OCI-LY1 (cell line): ENCODE measurements at regions not wholly inside any gene's neighbourhood (a gene's known extent, or its start where the extent isn't known, plus 50 kb on each side); places are given as distances from the start of the nearest gene placed in this dataset.

Experiments used
- H2AFZ ChIP-seq: fragments of 200-600 bp; sonication (generic), shearing (Covaris generic); 2 replicates; pipeline ENCODE4 v1.6.0; 2014; ENCODE audit warnings: antibody characterized with exemption, mild to moderate bottlenecking, low read length
- H3F3A ChIP-seq: fragments of 200-600 bp; sonication (generic), shearing (Covaris generic); 2 replicates; pipeline ENCODE4 v1.6.0; 2014; ENCODE audit warnings: mild to moderate bottlenecking, antibody characterized with exemption, low read length, moderate library complexity; ENCODE audit not compliant: insufficient read depth
- H3K27ac ChIP-seq: fragments of 200-600 bp; sonication (generic); 2 replicates; pipeline ENCODE4 v1.5.1; 2014; ENCODE audit warnings: low read length, mixed run types, mild to moderate bottlenecking, low read depth; ENCODE audit not compliant: poor library complexity, severe bottlenecking
- H3K27me3 ChIP-seq: fragments of 200-600 bp; sonication (generic); 2 replicates; pipeline ENCODE4 v1.6.0; 2014; ENCODE audit warnings: antibody characterized with exemption, mild to moderate bottlenecking, low read length, moderate library complexity; ENCODE audit not compliant: insufficient read depth
- H3K36me3 ChIP-seq: fragments of 200-600 bp; sonication (generic); 2 replicates; pipeline ENCODE4 v1.6.1; 2014; ENCODE audit warnings: mild to moderate bottlenecking, antibody characterized with exemption, low read length, moderate library complexity, mixed read lengths; ENCODE audit not compliant: insufficient read depth
- H3K4me1 ChIP-seq: fragments of 200-600 bp; sonication (generic); 2 replicates; pipeline ENCODE4 v1.5.1; 2014; ENCODE audit warnings: mild to moderate bottlenecking, low read length, moderate library complexity; ENCODE audit not compliant: insufficient read depth, severe bottlenecking
- H3K4me2 ChIP-seq: fragments of 200-600 bp; sonication (generic), shearing (Covaris generic); 2 replicates; pipeline ENCODE4 v1.6.1; 2014; ENCODE audit warnings: low read length
- H3K4me3 ChIP-seq: fragments of 200-600 bp; sonication (generic); 2 replicates; pipeline ENCODE4 v1.5.1; 2014; ENCODE audit warnings: low read length, low read depth, mild to moderate bottlenecking, mixed read lengths; ENCODE audit not compliant: poor library complexity, severe bottlenecking
- H3K79me2 ChIP-seq: fragments of 200-600 bp; shearing (Covaris generic); 2 replicates; pipeline ENCODE4 v1.6.1; 2016; ENCODE audit warnings: mixed run types, low read length, mixed read lengths; ENCODE audit not compliant: insufficient read depth
- H3K9ac ChIP-seq: fragments of 200-600 bp; sonication (generic), shearing (Covaris generic); 2 replicates; pipeline ENCODE4 v1.6.1; 2014; ENCODE audit warnings: mild to moderate bottlenecking, low read length, mixed read lengths
- H3K9me2 ChIP-seq: fragments of 200-600 bp; sonication (generic), shearing (Covaris generic); 2 replicates; pipeline ENCODE4 v1.6.1; 2014; ENCODE audit warnings: low read depth, mild to moderate bottlenecking, low read length, mixed read lengths
- H3K9me3 ChIP-seq: fragments of 200-600 bp; shearing (Covaris generic); 2 replicates; pipeline ENCODE4 v1.6.1; 2014; ENCODE audit warnings: low read length, mixed read lengths
- H4K20me1 ChIP-seq: fragments of 200-600 bp; sonication (generic), shearing (Covaris generic); 2 replicates; pipeline ENCODE4 v1.6.0; 2016; ENCODE audit warnings: mild to moderate bottlenecking, low read length; ENCODE audit not compliant: insufficient read depth
- CTCF ChIP-seq: fragments of 200-600 bp; sonication (generic), shearing (Covaris generic); IDR thresholded peaks from 2 replicates; pipeline ENCODE4 v1.5.1; 2017; ENCODE audit warnings: mild to moderate bottlenecking, antibody characterized with exemption, low read length, moderate library complexity, mixed read lengths
- EZH2 ChIP-seq: fragments of 200-600 bp; sonication (generic), shearing (Covaris generic); IDR thresholded peaks from 2 replicates; pipeline ENCODE4 v1.8.0; 2017; ENCODE audit warnings: borderline replicate concordance, mixed run types, mild to moderate bottlenecking, antibody characterized with exemption, low read length, moderate library complexity, mixed read lengths

GRCh38 chr21:35342440-35342839, 293.3 kb upstream of the RUNX1 start:
- peak overlapping the region; percentile 25; the same call in 1 of the 2 replicates for H3K4me2 ChIP-seq
- H3K9me3 ChIP-seq, result no peaks in the 10 kb centered on the region
- peaks cover 16% of the 10 kb centered on the region for H3K4me1 ChIP-seq
- no peaks in the 10 kb centered on the region for H3K79me2 ChIP-seq
- no peaks in the 10 kb centered on the region for H4K20me1 ChIP-seq
- H3K9me2 ChIP-seq, result no peaks in the 10 kb centered on the region
- TF ChIP-seq EZH2 (no peak), CTCF (no peak)
- no peaks in the 10 kb centered on the region; the same call in 1 of the 2 replicates for H3K27me3 ChIP-seq
- H3F3A ChIP-seq, result no peaks in the 10 kb centered on the region
- H2AFZ ChIP-seq, result peak overlapping the region; percentile 75
- no peak overlapping the region for H3K4me3 ChIP-seq
- peak overlapping the region; percentile 12; the same call in 1 of the 2 replicates for H3K9ac ChIP-seq
- no peaks in the 10 kb centered on the region; the same call in 1 of the 2 replicates for H3K36me3 ChIP-seq
- H3K27ac ChIP-seq, result no peak overlapping the region

GRCh38 chr21:35340273-35340672, 291.2 kb upstream of the RUNX1 start:
- Histone ChIP-seq H3K9ac (no peak overlapping the region), H3K27me3 (no peaks in the 10 kb centered on the region; the same call in 1 of the 2 replicates), H4K20me1 (no peaks in the 10 kb centered on the region), H3K79me2 (no peaks in the 10 kb centered on the region), H3F3A (no peaks in the 10 kb centered on the region), H2AFZ (no peak overlapping the region), H3K27ac (no peak overlapping the region), H3K4me1 (peaks cover 16% of the 10 kb centered on the region), H3K36me3 (no peaks in the 10 kb centered on the region; the same call in 1 of the 2 replicates), H3K4me2 (no peak overlapping the region), H3K4me3 (no peak overlapping the region), H3K9me3 (no peaks in the 10 kb centered on the region), H3K9me2 (no peaks in the 10 kb centered on the region)
- TF ChIP-seq EZH2 (no peak), CTCF (peak; percentile 28; the same call in 1 of the 2 replicates)

GRCh38 chr21:35338881-35339632, 290.0 kb upstream of the RUNX1 start:
- H2AFZ ChIP-seq, result no peak overlapping the region
- H3K9me2 ChIP-seq, result no peaks in the 10 kb centered on the region
- no peak overlapping the region for H3K27ac ChIP-seq
- H3K27me3 ChIP-seq, result no peaks in the 10 kb centered on the region
- no peak overlapping the region for H3K4me2 ChIP-seq
- H3K9me3 ChIP-seq, result no peaks in the 10 kb centered on the region
- no peaks in the 10 kb centered on the region for H3K79me2 ChIP-seq
- peaks cover 16% of the 10 kb centered on the region for H3K4me1 ChIP-seq
- H3K9ac ChIP-seq, result no peak overlapping the region
- no peaks in the 10 kb centered on the region for H4K20me1 ChIP-seq
- no peak overlapping the region for H3K4me3 ChIP-seq
- H3F3A ChIP-seq, result no peaks in the 10 kb centered on the region
- H3K36me3 ChIP-seq, result no peaks in the 10 kb centered on the region; the same call in 1 of the 2 replicates
- TF ChIP-seq EZH2 (no peak), CTCF (no peak)
